Lung (tissue), 11 donors: ENCODE measurements at regions not wholly inside any gene's neighbourhood (a gene's known extent, or its start where the extent isn't known, plus 50 kb on each side); places are given as distances from the start of the nearest gene placed in this dataset.
"Not testable (repeated sequence)": the region's sequence is repeated elsewhere in the genome, so short reads cannot be mapped to it uniquely, and the experiment has no call there.

Source experiments
- ATAC-seq: fragments of 200-7000 bp; cut with Tn5 transposase; one replicate; pipeline ENCODE4 v1.9.1; 2020; ENCODE audit warnings: moderate number of reproducible peaks; ENCODE audit not compliant: insufficient read depth, low FRiP score
- DNase-seq, 3 donors: peaks; one replicate each; pipeline ENCODE4 v3.0.0-alpha.2; 2013 to 2017
- H3K27ac ChIP-seq, 2 donors: one replicate each; pipeline ENCODE4 v1.5.1; 2013; ENCODE audit warnings: mild to moderate bottlenecking in 2 of 2, moderate library complexity in 2 of 2, control low read depth in 1 of 2, inconsistent platforms in 1 of 2, low read depth in 1 of 2, low read length in 1 of 2
- H3K27me3 ChIP-seq, 3 donors: one replicate each; pipeline ENCODE4 v1.5.1; 2013; ENCODE audit warnings: low read length in 2 of 3; ENCODE audit not compliant: control insufficient read depth in 3 of 3, insufficient read depth in 3 of 3
- H3K36me3 ChIP-seq, 4 donors: one replicate each; pipeline ENCODE4 v1.5.1; 2013; ENCODE audit warnings: low read length in 4 of 4, mild to moderate bottlenecking in 1 of 4, moderate library complexity in 1 of 4; ENCODE audit not compliant: control insufficient read depth in 4 of 4, insufficient read depth in 4 of 4
- H3K4me1 ChIP-seq, 5 donors: one replicate each; pipeline ENCODE4 v1.5.1; 2013; ENCODE audit warnings: low read length in 5 of 5, mild to moderate bottlenecking in 2 of 5, moderate library complexity in 1 of 5; ENCODE audit not compliant: control insufficient read depth in 5 of 5, insufficient read depth in 5 of 5
- H3K4me3 ChIP-seq: one replicate; pipeline ENCODE4 v1.5.1; 2013; ENCODE audit warnings: mild to moderate bottlenecking, control low read depth, moderate library complexity
- H3K9ac ChIP-seq, 2 donors: one replicate each; pipeline ENCODE4 v1.5.1; 2013; ENCODE audit warnings: low read length in 2 of 2, control low read depth in 1 of 2; ENCODE audit not compliant: insufficient read depth in 1 of 2
- H3K9me3 ChIP-seq, 4 donors: one replicate each; pipeline ENCODE4 v1.5.1; 2013; ENCODE audit warnings: low read length in 3 of 4, mild to moderate bottlenecking in 1 of 4, moderate library complexity in 1 of 4; ENCODE audit not compliant: control insufficient read depth in 4 of 4, insufficient read depth in 3 of 4
- CTCF ChIP-seq: IDR thresholded peaks from 2 replicates; pipeline ENCODE4 v1.5.1; 2012; ENCODE audit warnings: mild to moderate bottlenecking; ENCODE audit errors: control extremely low read depth, extremely low read depth
- WGBS, 2 donors: extraction: QIAGEN DNeasy Blood & Tissue Kit; methylation state at CpG; one replicate each; pipeline ENCODE4 v1.1.7; 2013; 5-methylcytosine and 5-hydroxymethylcytosine counted together
- donor health status: control.
- donor health status: control.
- donor health status: Bipolar disorder and iron deficiency.
- donor health status: healthy.
- donor health status: DM: yes; HTN: yes; CAD: no.

GRCh38 chr3:22862111-22862510, 341.0 kb upstream of the UBE2E2 start:
- Histone ChIP-seq H3K27me3 (no peaks in the 10 kb centered on the region), H3K4me3 (no peak overlapping the region), H3K4me1 (peaks cover 0 to 11% (median 0%) of the 10 kb centered on the region in 5 donors), H3K9ac (no peak overlapping the region), H3K9me3 (no peaks in the 10 kb centered on the region), H3K36me3 (no peaks in the 10 kb centered on the region), H3K27ac (no peak overlapping the region)
- ATAC-seq (no peak), DNase-seq (no peak)
- WGBS, 2 donors = 88% methylated on average over 5 of the region's 5 CpGs
- no peak for TF ChIP-seq CTCF

- H3K4me3 ChIP-seq, H3K27ac ChIP-seq, DNase-seq, H3K9me3 ChIP-seq, H3K9ac ChIP-seq, H3K4me1 ChIP-seq, ATAC-seq, H3K36me3 ChIP-seq, H3K27me3 ChIP-seq: not testable (repeated sequence)
- WGBS, 2 donors = 90 to 98% methylated on average over 2 of the region's 2 CpGs
Observed at GRCh38 chr3:22882834-22883233, 320.3 kb upstream of the UBE2E2 start.

- Histone ChIP-seq H3K27ac (no peak overlapping the region), H3K4me1 (peaks cover 0 to 13% (median 0%) of the 10 kb centered on the region in 5 donors), H3K9me3 (no peaks in the 10 kb centered on the region), H3K4me3 (no peak overlapping the region), H3K36me3 (no peaks in the 10 kb centered on the region), H3K9ac (no peak overlapping the region), H3K27me3 (no peaks in the 10 kb centered on the region)
- no peak for DNase-seq
- ATAC-seq = no peak
- no peak for TF ChIP-seq CTCF
Observed at GRCh38 chr3:22885039-22885438, 318.1 kb upstream of the UBE2E2 start.

GRCh38 chr3:22885574-22886341, 317.4 kb upstream of the UBE2E2 start:
- TF ChIP-seq CTCF = no peak
- Histone ChIP-seq H3K27me3 (no peaks in the 10 kb centered on the region), H3K4me3 (no peak overlapping the region), H3K4me1 (peaks cover 0 to 13% (median 0%) of the 10 kb centered on the region in 5 donors), H3K9me3 (no peaks in the 10 kb centered on the region), H3K36me3 (no peaks in the 10 kb centered on the region), H3K27ac (no peak overlapping the region), H3K9ac (no peak overlapping the region)
- ATAC-seq (no peak), DNase-seq (no peak)
- 83 to 90% methylated on average over 6 of the region's 6 CpGs for WGBS, 2 donors
